COLO668 (cell line): ENCODE measurements at regions not wholly inside any gene's neighbourhood (a gene's known extent, or its start where the extent isn't known, plus 50 kb on each side); places are given as distances from the start of the nearest gene placed in this dataset.
"Not testable (repeated sequence)": the region's sequence is repeated elsewhere in the genome, so short reads cannot be mapped to it uniquely, and the experiment has no call there.

ENCODE experiments used
- DNase-seq: peaks from one replicate; lab custom pipeline; 2025; ENCODE audit not compliant: unreplicated experiment; lab: John Stamatoyannopoulos, UW

GRCh38 chr13:65965501-65965900, 1264.6 kb downstream of the PCDH9 start:
- DNase-seq = no peak

- DNase-seq = no peak
Measured at GRCh38 chr13:65964672-65965071, 1265.5 kb downstream of the PCDH9 start.

DNA sequence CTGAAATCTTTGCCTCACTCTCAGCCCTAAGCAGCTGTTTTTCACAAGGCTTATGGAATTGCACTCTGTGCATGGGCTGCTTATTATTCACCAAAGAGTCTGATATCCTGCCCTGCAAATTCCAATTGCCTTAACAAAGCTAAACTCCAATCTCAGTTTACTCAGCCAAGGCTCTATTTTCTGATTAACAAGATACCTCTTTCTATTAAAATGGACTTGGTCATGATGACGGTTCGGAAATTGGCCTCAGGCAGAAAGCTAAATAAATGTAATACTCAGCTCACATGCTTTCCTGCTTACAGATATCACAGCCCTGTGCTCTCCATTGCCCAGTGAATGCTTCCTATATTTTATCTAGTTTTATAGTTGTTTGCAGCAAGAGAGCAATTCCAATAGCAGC, 1270.8 kb downstream of the PCDH9 start:
- no peak for DNase-seq

- DNase-seq = no peak
Measured at GRCh38 chr13:65946387-65946786, 1283.7 kb downstream of the PCDH9 start.

- DNase-seq = no peak
Measured at GRCh38 chr13:65943708-65944107, 1286.4 kb downstream of the PCDH9 start.

DNA sequence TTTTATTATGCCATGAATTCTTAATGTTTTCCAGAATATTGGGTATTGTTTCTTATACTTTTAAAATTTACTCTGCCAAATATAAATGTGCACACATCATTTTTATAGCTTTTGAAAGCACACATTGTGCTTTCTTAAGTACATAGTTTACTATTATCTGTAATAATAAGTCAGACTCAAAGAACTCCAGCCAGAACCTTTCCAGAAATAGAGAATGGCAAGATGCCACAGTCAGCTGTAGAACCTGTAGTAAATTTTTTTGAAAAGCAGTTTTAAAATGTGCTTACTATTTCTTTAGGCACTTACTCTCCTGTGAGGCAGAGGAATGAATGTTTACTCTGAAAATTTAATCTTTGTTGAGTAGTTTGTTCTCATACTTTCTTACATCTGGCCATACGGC, 1287.1 kb downstream of the PCDH9 start:
- DNase-seq = no peak

DNA sequence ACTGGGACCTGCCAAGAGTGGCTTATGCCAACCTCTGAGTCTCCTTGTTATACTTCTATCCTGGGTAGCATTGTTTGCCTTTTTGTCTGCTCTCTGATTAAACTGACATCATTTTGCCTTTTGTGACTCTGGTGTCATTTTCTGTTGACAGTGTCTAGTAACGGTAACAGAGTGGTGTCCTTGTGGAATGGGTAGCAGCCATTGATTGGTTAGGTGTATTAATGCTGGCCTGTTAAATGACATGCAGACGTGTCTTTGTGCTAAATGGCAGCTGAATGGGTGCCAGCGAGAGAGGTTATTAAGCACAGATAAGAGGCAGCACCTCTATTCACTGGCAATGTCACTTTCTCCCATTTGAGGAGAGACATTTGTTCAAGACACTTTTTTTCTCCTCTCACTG, 1289.4 kb downstream of the PCDH9 start:
- no peak for DNase-seq

DNA sequence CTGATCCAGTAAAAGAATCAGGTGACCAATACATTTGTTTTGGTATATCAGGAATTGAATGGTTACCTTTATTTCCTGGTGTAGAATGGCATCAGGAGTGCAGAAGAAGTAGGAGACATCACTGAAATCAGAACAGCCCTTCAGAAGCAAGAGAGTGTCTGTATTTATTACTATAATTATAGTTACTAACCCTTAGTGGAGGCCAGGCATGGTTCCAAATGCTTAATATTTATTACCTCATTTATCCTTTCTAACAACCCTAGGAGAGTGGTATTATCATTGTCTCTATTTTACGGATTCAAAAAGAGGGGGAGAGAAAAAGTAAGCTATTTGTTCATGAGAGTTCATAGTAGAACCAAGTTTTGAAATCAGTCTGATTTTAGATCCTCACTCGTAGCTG, 1292.9 kb downstream of the PCDH9 start:
- no peak for DNase-seq

GRCh38 chr13:65936249-65936648, 1293.9 kb downstream of the PCDH9 start:
- DNase-seq = no peak

- DNase-seq = no peak
Measured at GRCh38 chr13:65932587-65933239, 1297.4 kb downstream of the PCDH9 start.

GRCh38 chr13:65932013-65932412, 1298.1 kb downstream of the PCDH9 start:
- DNase-seq = no peak

- no peak for DNase-seq
Measured at GRCh38 chr13:65929436-65929835, 1300.7 kb downstream of the PCDH9 start.

DNA sequence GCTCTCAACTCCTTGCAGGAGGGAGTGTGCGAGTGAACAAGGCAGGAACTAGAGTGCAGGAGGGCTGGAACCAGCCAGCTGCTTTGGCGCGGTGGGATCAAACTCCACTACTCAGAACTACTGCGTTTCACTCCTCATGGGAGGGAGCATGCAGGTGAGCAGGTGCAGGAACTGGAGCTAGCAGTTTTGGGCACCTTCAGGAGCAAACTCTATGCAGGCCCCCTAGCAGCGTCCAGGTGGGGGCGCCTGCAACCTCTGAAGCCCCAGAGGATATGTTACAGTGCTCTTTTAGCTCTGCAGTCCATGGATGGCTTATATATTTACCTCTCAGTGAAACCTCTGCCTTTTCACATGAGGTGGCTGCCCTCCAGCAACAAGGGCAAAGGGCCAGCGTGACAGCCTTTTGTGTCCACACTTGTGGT, 1303.4 kb downstream of the PCDH9 start:
- DNase-seq = peak; percentile 34

DNA sequence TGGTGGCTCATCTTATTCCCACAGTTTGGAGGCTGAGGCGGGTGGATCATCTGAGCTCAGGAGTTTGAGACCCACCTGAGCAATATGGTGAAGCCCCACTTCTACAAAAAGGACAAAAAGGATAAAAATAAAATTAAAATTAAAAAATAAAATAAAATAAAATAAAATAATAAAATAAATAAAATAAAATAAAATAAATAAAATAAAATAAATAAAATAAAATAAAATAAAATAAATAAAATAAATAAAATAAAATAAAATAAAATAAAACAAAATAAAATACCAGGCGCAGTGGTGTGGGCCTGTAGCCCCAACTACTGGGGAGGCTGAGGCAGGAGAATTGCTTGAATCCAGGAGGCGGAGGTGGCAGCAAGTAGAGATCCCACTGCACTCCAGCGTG, 1307.3 kb downstream of the PCDH9 start:
- DNase-seq = not testable (repeated sequence)

- no peak for DNase-seq
Measured at GRCh38 chr13:65921933-65922332, 1308.2 kb downstream of the PCDH9 start.

- DNase-seq = no peak
Measured at GRCh38 chr13:65917731-65918130, 1312.4 kb downstream of the PCDH9 start.

GRCh38 chr13:65915195-65915594, 1314.9 kb downstream of the PCDH9 start:
- no peak for DNase-seq

- DNase-seq = no peak
Measured at GRCh38 chr13:65914716-65915115, 1315.4 kb downstream of the PCDH9 start.

- DNase-seq = no peak
Measured at GRCh38 chr13:65913173-65913572, 1317.0 kb downstream of the PCDH9 start.

GRCh38 chr13:65912516-65912915, 1317.6 kb downstream of the PCDH9 start:
- DNase-seq = no peak

GRCh38 chr13:65911546-65912193, 1318.5 kb downstream of the PCDH9 start:
- no peak for DNase-seq

DNA sequence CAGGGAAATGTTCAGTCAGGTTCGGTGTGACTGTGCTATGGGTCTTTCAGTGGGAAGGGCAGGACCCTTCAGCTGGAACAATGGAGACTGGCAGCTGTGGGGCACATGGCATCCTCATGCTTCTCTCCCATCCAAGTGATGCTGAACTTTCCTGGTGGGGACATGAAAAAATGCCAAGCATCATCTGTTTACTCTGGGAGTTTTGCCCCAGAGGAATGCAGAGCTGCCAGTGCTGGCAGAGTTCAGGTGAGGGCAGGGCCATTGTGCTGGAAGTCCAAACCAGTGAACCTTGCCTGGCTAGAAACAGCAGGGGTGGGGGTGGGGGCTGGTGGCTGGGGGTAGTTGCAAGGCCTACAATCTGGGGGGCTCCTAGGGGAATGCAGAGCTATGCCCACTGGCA, 1320.6 kb downstream of the PCDH9 start:
- no peak for DNase-seq
